NT2/D1 (cell line): ENCODE measurements at regions not wholly inside any gene's neighbourhood (a gene's known extent, or its start where the extent isn't known, plus 50 kb on each side); places are given as distances from the start of the nearest gene placed in this dataset.

Experiments
- SUZ12 ChIP-seq: IDR thresholded peaks from 2 replicates; pipeline ENCODE4 v1.6.1; 2011; ENCODE audit not compliant: insufficient read length, insufficient read depth; ENCODE audit errors: extremely low read depth
- YY1 ChIP-seq: IDR thresholded peaks from 2 replicates; pipeline ENCODE4 v1.6.1; 2011; ENCODE audit not compliant: insufficient read length, insufficient read depth
- ZNF274 ChIP-seq: IDR thresholded peaks from 2 replicates; pipeline ENCODE4 v1.6.1; 2011; ENCODE audit warnings: mild to moderate bottlenecking, low read depth, low read length

DNA sequence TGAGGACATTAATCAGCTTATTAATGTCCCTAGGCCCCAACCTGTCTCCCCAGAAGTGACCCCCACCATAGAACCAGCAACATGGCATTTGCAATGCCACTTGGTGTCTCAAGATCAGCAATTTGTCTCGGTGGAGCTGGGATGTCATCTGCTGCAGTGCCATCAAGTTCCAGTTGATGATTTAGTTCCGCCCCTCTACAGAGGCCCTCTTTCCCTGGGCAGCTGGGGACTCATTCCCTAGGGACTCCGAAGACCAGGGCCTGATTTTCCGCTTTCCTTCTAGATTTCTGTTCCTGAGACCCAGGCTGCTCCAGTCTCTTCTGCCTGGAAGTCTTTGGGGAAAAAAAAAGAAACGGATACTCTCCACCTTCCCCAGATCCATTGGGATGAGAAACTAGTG lies 122.5 kb upstream of the NANOS1 start:
- no peak for TF ChIP-seq ZNF274
- no peak for TF ChIP-seq YY1
- TF ChIP-seq SUZ12 = no peak
